Right lobe of liver (tissue), 4 donors: ENCODE measurements at regions not wholly inside any gene's neighbourhood (a gene's known extent, or its start where the extent isn't known, plus 50 kb on each side); places are given as distances from the start of the nearest gene placed in this dataset.

Experiments used
- CTCF ChIP-seq, 4 donors: fragments of 200-600 bp in 3 of 4; fragments of 450-650 bp in 1 of 4; IDR thresholded peaks; one replicate each; pipeline versions ENCODE4 v1.5.1 to v1.8.0; 2016 to 2022; ENCODE audit warnings: antibody characterized with exemption in 4 of 4, mild to moderate bottlenecking in 2 of 4
- POLR2A ChIP-seq: fragments of 450-650 bp; IDR thresholded peaks from one replicate; pipeline ENCODE4 v1.6.1; 2017; ENCODE audit warnings: antibody characterized with exemption, mild to moderate bottlenecking
- donor health status: DM: no; HTN: no; CAD: no.
- donor health status: DM: no; HTN: no; CAD: no.
- donor health status: DM: no; HTN: yes; CAD: no.

GRCh38 chr6:19059102-19059501 is 672.0 kb downstream of the RNF144B start:
- TF ChIP-seq CTCF (IDR thresholded peaks at IDR 0.05) = no peak
- no peak for TF ChIP-seq POLR2A
